Brain pericyte (primary cell): ENCODE measurements at regions not wholly inside any gene's neighbourhood (a gene's known extent, or its start where the extent isn't known, plus 50 kb on each side); places are given as distances from the start of the nearest gene placed in this dataset.

Experiments
- DNase-seq: peaks from one replicate; pipeline ENCODE4 v3.0.0-alpha.2; 2012; ENCODE audit warnings: low read depth, low spot score

DNA sequence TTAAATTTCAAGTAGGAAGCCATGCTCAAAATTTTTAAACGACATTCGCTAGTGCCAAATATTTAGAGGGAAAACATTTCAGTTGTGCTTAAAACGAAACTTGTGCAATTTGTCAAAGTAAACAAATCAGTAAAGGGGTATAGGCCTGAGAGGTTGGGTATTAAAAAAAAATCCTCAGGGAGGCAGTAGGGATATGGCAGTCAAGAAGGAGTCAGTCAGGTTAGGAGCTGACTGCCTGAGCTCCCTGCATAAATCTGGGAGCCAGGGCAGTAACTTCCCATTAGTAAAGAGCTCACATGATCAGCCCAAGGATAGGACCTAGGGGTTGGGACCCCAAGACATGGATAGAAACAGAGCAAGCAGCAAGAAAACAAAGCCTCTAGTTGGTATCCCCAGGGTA is 120.7 kb upstream of the STAC start:
- DNase-seq: no peak

GRCh38 chr3:36269274-36269673 is 111.0 kb upstream of the STAC start:
- no peak for DNase-seq

DNA sequence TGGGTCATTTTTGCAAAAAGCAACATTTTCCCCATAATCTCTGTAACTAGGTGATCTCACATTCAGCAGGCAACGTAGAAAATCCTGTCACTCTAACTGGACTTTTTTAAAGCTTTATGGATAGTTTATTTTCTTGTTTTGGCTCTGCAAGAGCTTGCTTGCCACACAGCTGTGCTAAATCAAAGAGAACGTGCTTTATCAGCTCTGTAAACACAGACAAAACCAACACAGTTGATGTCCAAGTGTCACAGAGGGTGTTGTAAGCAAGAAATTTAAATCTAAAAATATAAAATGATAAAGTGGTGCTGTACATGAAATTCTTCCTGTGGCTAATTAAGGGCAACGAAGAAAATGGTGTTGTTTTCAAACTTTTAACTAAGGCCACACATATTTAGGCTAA is 97.5 kb upstream of the STAC start:
- no peak for DNase-seq

- DNase-seq: no peak
Observed at GRCh38 chr3:36295296-36295695, 85.0 kb upstream of the STAC start.

DNA sequence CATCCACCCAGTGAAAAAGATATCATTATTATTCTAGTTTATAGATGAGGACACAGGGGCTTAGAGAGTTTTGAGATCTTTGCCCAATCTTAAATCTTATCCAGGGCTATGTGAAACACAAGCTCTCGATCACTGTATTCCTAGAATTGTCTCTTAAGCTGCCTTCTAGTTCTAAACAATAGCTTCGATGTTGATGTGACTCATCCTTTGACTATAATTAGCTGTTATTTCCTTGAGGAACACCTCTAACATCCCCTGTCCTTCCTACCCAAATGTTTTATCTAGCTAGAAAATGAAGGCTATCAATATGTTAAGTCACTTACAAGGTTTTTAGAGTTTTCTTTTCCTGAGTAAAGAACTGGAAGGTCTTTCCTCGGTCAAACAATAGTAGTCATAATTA is 83.1 kb upstream of the STAC start:
- no peak for DNase-seq

DNA sequence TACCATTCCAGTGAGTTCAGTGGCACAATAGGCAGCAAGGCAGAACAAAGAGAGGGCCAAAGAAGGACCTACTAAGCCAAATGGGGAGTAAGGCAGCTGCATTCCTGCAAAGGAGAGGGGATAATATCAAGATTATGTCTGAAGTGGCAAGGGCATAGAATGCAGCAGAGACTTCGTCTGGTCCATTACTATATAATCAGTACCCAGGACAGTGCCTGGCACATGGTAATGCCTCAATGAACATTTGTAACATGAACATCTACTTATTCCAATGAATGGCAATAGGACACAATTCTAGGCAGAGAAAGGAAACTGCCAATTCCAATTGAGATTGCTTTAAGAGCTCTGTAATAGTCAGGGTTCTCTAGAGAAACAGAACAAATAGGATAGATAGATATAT is 82.1 kb upstream of the STAC start:
- DNase-seq: no peak

GRCh38 chr3:36302158-36302509 is 78.2 kb upstream of the STAC start:
- no peak for DNase-seq

DNA sequence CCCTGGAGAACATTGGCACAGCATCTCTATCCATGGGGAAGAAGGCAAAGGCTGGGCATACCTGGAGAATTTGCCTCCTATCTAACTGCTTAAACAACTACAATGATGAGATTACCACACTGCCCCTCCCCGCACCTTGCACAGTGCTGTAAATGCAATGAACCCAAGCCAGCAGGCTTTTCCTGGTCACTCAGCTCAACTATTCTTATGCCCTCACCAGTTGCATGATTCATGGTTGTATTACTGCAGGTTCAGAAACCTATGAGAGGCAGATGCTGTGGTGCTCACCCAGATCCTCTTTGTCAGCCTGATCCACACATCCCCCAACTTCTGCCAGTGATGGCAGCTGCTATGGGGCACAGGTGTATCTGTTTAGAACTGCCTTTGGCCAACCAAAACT is 77.7 kb upstream of the STAC start:
- DNase-seq: no peak

- DNase-seq: no peak
Observed at GRCh38 chr3:36303286-36303685, 77.0 kb upstream of the STAC start.

DNA sequence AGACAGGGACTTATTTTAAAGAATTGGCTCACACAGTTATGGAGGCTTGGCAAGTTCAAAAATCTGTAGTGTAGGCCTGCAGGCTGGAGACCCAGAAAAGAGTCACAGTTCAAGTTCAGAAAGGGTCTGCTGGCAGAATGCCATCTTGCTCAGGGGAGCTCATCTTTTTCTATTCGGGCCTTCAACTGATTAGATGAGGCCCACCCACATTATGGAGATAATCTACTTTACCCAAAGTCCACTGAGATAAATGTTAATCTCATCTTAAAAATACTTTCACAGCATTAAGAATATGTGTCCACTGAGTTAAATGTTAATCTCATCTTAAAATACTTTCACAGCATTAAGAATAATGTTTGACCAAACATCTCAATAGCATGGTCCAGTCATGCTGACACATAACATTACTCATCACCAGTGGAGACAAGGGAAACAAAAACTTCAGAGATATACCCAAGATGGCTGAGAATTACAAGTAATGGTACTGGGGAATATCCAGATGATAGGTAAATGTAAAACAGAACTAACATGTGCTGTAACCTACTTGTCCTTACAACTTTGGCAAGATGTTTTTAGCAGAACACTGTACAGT is 74.3 kb upstream of the STAC start:
- DNase-seq: no peak

- no peak for DNase-seq
Observed at GRCh38 chr3:36309092-36309491, 71.2 kb upstream of the STAC start.

GRCh38 chr3:36312351-36312750 is 68.0 kb upstream of the STAC start:
- DNase-seq: no peak

- DNase-seq: no peak
Observed at GRCh38 chr3:36317915-36318314, 62.4 kb upstream of the STAC start.

DNA sequence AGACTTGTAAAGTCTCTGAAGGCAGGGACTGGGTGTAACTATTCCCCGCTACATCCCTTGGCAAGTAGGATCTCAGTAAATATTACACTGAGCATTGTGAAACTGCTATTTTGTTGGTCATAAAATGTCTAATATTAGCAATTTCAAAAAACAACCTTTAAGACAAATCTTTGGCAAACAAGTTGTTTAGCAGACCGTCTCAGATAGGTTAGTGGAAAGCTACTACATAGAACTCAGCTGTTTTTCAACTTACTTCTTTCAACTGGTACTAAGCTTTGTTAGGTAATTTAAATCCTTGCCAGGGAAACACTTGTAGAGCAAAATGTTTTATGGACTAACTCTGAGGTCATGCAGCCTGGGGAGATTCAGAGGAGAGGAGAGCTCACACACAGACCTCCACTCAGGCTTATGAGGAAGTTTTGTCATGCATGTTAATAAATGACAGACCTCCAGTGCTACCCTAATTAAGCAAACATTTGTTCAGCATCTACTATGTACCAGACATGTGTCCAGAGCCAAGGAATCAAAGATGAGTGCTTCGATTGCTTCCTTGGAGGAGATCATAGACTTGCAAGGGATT is 61.6 kb upstream of the STAC start:
- DNase-seq: no peak

DNA sequence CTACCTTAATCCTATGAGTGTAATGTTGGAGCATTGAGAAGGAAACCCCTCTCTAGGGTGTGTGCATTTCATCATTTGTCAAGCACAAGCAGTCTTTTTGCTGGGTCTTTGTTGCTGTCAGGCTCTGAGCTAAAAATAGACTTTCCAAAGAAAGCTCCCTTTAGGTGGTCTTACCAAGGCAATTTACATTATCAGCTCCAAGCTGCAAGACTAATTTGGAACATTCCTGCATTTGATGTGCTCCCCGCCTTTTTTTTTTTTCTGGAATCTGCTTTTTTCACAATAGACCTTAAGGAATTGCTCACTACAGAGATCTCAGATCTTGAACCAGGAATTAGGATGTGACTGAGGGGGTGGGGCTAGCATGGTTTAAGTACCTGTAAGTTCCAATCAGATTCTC is 60.6 kb upstream of the STAC start:
- DNase-seq: no peak
